HG02588 (cell line): ENCODE measurements at regions not wholly inside any gene's neighbourhood (a gene's known extent, or its start where the extent isn't known, plus 50 kb on each side); places are given as distances from the start of the nearest gene placed in this dataset.
"Not testable (repeated sequence)": the region's sequence is repeated elsewhere in the genome, so short reads cannot be mapped to it uniquely, and the experiment has no call there.

Source experiments
- ATAC-seq: cut with Tn5 transposase; IDR thresholded peaks from one replicate; pipeline ENCODE4 v1.9.1; 2021; ENCODE audit warnings: mild to moderate bottlenecking, moderate library complexity; ENCODE audit not compliant: unreplicated experiment

DNA sequence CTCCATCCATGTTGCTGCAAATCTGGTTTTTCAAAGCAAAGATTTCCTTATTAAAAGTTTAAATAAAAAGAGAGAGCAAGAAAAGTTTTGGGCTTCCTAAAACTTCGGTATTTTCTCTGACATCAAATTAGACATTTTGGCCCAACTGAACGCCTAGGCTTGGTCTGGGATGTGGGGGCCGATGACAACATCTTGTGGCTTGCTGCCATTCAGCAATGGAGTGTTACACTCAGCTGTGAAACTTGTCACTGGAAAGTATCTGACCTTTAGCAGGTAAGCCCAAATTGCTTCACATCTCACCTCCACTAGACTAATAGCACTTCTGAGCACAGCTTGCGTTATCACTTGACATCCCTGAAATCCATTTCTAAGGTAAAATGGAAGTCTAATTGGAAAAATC, 320.6 kb downstream of the GATA3 start:
- ATAC-seq = no peak

DNA sequence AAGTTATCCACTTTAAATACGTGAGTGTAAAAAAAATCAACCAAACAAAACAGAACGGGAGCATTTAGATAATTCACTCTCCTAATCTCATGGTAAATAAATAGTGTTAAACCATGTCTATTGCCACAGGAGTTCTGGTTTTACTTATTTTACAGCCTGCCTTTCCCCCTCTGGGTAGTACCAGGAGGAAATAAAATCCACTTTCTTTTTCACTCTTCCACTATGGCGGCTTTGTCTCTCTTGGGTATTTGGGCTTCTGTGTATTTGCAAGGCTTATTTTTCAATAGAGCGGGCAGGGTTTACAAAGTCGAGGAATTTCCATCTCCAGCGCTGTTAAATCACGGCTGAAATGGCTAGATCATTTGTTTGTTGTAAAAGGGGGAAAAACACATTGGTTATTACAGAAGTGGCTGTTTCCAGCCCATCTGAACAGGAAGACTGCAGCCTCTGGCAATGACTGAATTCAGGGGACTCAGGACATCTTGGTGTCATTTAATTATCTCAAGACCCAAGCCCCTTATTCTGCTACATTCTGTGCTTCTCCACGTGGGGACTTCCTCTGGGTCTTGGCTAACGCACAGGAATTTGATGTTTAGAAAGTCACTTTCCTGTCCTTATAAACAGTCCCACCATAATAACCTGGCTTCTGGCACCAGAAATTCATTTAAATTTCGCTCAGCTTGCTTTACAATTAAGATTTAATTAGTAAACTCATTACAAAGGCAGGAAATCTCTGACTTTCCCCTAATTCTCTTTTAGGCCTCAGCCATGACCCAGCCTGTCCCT, 323.9 kb downstream of the GATA3 start:
- no peak for ATAC-seq

DNA sequence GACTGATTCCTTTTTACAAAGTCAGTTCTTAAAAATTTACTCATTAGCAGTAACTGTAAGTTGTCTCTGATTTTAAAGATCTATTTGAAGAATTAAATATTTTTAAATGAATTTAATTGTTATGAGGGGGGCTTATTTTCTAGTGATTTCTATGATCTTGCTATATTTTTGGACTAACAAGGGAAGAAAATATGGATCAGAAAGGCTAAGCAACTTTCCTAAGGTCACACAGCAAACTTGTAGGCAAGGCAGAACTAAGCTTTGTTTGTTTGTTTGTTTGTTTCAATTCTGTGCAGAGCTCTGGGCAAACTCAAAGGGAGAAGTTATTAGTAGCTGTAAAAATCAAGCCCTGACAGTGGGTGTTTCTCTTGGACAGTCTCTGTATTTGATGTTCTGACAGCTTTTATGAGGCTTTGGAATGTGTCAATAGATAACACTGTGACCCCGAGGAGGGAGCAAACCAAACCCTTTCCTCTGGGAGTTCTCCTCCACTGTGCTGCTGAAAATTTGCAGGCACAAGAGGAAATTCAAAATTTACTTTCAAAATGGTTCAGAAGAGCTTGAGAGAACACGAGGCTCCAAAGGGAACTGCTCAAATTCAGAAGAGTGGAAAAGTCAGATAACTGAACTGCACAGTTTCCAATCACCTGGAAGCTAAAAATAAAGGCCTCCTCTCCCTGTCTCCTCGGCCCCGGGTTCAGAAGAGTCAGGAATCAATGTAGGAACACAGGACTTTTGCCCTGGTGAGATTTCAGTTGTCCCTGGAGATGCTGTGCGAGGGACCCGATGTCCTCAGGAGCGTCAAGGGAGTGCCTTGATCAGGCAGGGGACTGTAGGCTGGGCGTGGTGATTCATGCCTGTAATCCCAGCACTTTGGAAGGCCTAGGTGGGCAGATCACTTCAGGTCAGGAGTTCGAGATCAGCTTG, 325.7 kb downstream of the GATA3 start:
- ATAC-seq = no peak

DNA sequence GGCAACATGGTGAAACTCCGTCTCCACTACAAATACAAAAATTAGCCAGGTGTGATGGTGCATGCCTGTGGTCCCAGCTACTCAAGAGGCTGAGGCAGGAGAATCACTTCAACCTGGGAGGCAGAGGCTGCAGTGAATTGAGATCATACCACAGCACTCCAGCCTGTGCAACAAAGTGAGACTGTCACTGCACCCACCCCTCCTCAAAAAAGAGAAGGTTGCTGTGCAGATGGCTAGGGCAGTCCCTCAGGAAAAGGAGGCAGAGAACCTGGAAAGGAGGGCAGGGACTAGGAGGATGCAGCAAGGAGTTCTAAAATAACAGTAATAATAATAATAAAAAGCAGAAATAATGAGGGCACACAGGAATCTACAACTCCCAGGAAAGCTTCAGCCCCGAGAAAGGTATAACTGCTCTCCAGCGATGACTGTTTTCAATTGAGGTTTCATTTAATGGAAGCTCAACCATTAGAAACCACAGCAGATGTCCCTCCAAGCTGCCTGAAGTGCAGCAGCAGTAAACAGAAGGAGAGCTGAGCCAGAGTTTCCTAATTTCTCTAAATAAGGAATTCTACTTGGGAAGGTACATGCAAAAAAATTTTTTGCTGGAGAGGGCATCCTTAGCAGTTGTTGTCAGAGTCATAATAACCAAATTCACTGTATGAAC, 326.5 kb downstream of the GATA3 start:
- ATAC-seq = no peak

DNA sequence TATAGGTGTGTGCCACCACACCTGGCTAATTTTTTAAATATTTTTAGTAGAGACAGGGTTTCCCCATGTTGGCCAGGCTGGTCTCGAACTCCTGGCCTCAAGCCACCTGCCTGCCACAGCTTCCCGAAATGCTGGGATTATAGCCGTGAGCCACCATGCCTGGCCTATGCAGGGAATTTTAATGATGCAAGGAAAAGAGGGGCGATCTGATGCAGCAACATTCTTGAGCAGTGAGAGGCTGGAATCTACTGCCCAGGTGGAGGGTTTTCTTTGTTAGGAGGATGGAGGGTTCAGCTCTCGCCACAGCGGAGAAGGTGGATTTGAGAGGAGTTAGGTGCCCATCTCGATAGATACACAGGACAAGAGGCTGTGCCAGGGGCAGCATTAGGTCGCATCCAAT, 332.3 kb downstream of the GATA3 start:
- no peak for ATAC-seq

DNA sequence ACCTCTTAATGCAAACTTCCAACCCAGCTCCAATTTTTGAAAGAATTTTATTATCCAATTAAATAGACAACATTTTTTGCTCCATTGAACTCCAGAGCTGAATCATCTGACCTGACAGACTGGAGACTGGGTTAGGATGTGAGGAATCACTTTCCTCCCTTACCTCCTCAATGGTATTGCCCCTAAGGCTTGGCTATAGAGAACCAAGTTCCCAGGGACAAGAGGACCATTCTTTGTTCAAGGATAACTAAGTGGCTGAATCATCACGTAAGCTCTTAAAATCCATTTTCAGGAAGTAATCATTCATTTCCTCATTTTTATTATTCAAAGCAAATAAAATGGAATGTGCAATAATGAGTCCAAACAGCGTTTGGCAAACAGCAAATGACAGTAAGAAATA, 335.1 kb downstream of the GATA3 start:
- ATAC-seq = no peak

DNA sequence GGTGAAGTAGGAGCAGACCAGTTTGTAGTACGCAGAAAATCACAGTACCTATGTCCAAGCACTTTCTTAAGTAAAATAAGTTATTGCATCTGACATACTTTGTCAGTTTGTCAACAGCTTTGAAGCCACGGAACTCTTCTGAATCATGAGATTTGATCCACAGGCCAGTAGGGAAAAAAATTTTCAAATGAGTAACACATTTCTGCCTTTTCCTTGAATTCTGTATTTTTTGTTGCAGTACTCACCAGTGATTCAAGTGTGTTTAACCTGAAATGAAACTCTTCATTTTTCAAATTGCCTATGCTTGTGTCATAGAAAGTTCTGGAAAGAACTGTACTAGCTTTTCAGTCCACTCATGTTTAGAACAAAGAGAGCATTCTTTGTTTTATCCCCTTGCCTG, 337.7 kb downstream of the GATA3 start:
- no peak for ATAC-seq

DNA sequence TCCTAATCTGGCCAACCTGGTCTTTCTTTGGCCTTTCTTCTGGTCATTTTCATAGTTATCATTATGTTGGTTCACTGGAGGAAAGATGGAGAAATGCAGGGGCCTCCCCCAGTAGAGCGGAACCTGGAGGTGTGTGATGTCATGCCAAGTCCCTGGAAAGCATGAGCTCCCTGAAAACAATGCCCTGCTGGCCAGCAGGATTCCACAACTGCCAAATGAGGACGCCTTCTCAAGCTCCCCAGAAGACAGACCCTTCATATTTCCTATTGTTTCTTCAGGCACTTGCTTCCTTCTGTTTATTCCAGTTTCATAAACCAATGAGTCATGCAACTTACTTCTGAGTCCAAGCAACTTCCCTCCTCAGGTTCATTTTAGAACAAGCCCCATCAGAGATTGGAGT, 339.0 kb downstream of the GATA3 start:
- ATAC-seq = no peak

DNA sequence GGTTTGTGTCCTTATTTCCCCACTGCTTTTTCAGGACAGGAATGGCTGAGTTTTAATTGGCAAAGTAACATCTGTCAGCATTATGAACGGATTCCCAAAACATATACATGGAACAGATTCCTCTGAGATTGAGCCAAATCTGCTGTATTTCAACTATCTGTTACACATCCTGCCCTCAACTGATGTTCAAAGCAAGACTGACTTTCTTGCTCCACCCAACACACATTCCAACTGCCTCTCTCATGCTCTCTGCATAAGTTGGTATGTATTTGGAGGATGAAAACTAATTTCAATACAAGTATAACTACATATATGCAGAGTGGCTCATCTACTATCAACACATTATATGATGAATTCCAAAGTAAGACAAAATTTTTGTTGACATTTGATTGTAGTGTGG, 342.2 kb downstream of the GATA3 start:
- ATAC-seq = no peak

DNA sequence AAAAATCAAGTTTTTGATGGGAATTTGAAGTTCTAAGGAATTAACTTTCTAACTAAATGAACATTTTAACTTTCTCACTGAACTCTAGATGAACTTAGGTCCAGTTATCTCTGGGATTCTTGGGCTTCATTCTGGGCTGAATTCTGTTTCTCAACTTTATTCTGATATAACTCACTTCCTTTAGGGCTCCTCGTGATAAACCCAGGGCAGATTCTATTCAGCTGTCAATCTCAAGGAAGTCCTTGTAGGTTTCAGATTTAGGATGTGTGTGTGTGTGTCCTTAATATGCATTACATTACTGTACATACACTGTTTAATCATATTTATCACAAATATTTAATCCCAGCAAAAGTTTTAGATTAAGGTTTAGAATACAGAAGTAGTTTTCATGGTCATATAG, 344.3 kb downstream of the GATA3 start:
- no peak for ATAC-seq

DNA sequence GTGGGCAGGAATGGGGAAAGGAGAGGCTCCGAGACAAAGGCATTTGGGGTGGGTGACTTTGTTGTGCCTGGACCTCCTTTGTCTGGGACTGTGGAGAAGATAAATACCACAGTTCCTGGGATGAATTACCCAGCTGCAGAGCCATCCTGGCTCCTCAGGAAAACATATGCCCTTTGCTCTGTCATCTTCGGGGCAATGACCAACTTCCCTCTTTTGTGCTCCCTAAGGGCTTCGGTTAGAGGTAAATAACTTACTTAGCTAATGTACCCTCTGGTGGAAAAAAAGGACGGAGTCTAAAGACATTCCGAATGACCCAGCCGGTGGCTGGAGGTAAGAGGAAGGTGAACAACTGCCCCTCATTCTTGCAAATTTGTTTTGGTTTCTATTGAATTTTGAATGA, 345.7 kb downstream of the GATA3 start:
- no peak for ATAC-seq

DNA sequence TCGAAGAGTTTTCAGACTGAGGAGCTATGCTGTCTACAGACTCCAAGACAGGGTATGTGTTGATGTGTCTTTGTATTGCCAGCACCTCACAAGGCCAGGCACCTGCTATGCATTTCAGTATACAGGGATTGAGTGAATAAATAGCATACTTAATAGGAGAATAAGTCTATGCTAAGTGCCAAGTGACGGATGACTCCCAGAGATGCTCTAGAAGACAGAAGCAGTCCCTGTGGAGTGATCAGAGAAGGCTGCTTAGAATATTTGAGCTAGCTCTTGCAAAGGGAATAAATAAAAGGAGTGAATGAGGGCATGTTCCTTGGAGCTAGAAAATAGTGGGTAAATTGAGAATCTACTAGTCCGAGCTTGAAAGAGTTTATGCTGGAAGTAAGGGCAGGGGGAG, 346.4 kb downstream of the GATA3 start:
- ATAC-seq = no peak

DNA sequence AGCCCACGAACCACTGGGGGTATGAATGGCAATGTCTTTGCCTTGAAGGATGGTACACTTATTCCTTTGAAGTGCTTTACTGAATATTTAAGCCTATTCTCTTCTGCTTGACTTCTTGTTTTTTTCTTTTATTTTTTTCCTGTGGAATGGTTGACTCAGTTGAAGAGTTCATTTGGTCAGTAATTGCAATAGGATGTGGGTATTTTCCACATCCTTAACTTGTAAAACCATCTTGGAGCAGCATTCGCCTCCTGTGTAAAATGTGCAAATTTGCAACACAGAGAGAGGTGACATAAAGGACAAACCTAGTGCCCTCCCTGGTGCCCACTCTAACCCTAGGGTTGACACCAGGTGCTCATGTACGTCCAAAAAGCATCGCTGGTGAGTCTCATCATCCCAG, 347.0 kb downstream of the GATA3 start:
- ATAC-seq = no peak

DNA sequence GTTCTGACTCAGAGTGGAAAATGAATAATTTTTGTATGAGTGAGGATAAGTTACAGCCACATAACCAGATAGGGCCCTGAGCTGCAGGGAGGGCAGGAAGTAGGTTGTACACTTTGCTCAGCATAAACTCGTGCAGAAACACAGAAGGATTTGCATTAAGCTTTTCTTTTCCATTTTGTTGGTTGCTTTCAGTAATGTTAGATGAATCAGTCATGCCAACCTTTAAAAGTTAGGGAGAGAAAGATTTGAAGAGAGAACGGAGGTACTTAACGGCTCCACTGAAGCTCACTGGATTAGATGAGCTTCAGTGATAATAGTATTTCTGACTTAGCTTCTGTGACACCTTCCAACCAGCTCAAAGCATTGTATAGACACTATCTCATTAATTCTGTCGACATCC, 348.1 kb downstream of the GATA3 start:
- ATAC-seq = no peak

DNA sequence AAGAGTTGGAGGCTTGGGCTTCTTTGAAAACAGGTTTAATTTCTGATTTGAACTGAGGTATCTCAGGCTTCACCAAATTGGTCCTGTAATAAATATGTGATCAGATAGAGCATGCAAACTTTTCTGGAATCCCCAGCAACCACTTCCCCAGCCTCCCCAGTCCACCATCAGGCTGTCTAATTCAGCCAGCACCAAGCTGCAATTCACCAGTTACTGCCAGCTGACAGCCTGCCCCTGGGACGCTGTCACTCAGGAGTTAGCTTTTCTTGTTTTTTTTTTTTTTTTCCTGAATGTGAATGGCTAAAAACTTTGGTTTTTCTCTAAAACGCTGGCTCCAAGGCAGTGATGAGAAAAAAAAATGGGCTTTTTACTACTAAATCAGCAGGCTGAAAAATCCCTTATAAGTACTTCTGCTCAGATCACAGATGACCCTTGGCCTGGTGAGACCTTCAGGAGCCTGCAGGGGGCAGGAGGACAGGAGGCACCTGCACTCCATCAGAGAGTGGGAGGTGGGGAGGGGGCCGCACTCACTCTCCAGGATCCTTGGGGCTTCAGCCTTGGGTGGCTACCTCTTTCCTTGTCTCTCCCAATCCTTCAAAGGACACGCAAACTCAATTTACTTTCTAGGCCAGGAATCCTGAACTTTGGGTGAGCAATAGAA, 349.4 kb downstream of the GATA3 start:
- no peak for ATAC-seq

DNA sequence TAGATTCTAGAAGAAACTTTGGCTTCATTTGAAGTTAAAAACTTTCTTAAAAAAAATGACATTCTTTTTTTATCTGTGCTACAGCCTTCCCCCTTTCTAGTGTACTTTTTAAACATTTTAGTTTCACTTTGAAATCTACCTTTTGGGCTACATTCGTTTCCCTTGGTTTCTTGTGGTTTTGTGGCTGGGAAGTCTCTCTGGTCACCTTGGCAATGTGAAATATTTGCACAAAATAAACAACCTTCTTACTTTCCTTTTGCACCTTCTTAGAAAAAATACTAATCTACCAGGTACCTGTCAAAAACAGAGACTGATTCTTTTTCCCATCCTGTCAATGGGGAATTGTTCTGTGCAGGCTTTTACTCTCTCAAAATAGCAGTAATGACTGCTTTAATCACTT, 350.2 kb downstream of the GATA3 start:
- peak; percentile 57 for ATAC-seq

DNA sequence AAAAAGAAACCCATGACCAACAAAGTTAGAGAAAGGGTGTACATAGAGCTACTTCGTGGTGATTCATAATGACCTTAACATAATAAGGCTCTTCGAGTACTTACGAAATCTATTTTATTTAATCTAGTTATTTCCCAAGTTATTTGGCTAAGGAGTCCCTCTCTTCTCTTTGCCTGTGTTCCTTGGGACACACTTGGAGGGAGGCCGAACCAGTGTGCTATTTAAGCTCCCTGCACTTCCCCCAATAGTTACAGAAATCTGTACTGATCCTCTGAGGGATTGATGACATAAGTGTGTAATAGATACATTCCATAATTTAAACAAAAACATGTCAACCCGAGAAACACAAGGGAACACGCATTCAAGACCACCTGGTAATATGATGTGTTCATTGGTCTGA, 351.1 kb downstream of the GATA3 start:
- no peak for ATAC-seq

DNA sequence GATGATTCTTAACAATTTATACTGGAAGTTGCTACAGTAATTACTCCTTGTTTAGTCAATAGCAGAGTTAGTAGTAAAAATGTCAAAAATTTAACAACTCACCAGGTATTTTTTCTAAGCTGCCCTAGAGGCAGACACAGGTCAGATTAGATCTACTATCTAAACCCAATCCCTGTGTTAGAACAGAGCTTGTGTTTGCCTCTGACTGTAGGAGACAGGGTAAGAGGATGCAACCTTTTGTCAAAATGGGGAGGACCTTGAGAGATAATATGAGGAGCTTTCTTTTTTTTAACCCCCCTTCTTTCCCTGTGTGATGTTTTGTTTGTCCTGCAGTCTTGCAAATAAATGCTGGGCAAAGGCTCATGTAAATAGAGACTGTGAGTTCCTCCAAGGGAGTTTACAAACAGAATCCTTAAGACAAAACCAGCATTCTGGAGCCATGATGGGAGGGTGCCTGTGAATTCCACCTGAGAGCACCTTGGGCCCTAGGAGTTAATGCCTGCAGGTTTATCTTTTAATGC, 353.1 kb downstream of the GATA3 start:
- ATAC-seq = no peak

DNA sequence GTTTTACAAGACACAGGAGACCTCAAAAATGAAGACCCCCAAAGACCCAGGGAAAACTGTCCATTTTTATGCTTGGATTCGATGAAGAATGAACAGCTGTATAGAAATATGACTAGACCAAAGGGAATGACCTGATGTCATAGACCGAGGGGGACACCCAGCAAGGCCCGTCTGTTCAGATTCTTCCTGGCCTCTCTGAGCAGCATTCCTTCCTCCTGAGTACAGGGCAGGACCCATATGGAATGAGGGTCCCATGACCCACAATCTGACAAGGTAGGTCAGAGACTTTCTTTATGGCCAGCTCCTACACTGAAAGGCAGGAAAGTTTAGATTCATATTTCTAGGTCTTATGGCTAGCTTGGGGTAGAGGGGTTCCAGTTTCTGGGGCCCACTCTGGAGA, 356.0 kb downstream of the GATA3 start:
- no peak for ATAC-seq

DNA sequence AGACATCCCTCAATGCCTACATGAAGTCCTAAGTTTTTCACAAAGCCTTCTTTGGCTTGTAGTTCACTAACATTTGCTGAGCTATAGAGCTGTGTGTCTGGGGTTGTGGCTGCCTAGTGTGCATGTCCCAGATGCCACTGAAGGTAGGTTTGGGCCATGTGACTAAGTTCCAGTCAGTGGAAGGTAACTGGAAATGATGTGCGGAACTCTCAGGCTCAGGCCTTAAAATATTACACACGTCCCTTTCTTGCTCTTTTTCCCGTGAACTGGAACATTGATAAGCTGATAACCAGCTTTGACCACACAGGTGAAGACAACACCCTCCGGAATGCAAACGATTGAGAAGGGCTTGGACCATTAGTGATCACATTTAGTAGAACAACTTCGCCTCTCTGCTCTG, 358.1 kb downstream of the GATA3 start:
- no peak for ATAC-seq

DNA sequence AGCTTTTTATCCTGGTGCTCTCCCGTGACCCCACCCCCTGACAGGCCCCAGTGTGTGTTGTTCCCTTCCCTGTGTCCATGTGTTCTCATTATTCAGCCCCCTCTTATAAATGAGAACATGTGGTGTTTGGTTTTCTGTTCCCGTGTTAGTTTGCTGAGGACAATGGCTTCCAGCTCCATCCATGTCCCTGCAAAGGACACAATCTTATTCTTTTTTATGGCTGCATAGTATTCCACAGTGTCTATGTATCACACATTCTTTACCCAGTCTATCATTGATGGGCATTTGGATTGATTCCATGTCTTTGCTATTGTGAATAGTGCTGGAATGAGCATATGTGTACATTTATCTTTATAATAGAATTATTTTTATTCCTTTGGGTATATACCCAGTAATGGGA, 360.5 kb downstream of the GATA3 start:
- not testable (repeated sequence) for ATAC-seq
